K562 (cell line): ENCODE measurements at regions not wholly inside any gene's neighbourhood (a gene's known extent, or its start where the extent isn't known, plus 50 kb on each side); places are given as distances from the start of the nearest gene placed in this dataset.

Source experiments
- ATAC-seq: fragments of 200-7000 bp; cut with Tn5 transposase; 3 replicates; pipeline ENCODE4 v1.9.1; 2020; ENCODE audit warnings: moderate library complexity
- BruUV-seq: library from RNA; stranded (reverse); fragments of 400-500 nt; replicated peaks from 2 replicates; lab custom pipeline; 2021; lab: Mats Ljungman, UMichigan
- CTCF ChIA-PET: fragments of 300-600 bp; formaldehyde crosslinking; extraction: SDS; loops from one replicate; lab custom pipeline; 2021; ENCODE audit warnings: low intra/inter-chr PET ratio; lab: Yijun Ruan, JAX
- POLR2A ChIA-PET: fragments of 300-600, 350-650 bp; sonication (Branson Sonifier 250); formaldehyde crosslinking; extraction: SDS; loops from one replicate; lab custom pipeline; 2021; ENCODE audit warnings: antibody characterized with exemption, inconsistent platforms; lab: Yijun Ruan, JAX
- DNase-seq, 4 experiments: peaks; one replicate each; pipeline versions ENCODE4 v3.0.0 to v3.0.0-alpha.2; 2011 to 2018; ENCODE audit warnings: low spot score in 3 of 4, mixed read lengths in 3 of 4; ENCODE audit errors: extremely low read depth in 1 of 4
- FAIRE-seq: peaks from 2 replicates; lab custom pipeline; 2011; peaks lifted over from hg19 to GRCh38; lab: Jason Lieb, UNC
- H2AFZ ChIP-seq: 2 replicates; pipeline ENCODE4 v1.6.0; 2011; ENCODE audit warnings: low read depth, low read length, control low read depth, inconsistent platforms
- H3K27ac ChIP-seq: fragments of 200-600 bp; 3 replicates; pipeline ENCODE4 v1.8.0; 2011; ENCODE audit warnings: low read depth, mild to moderate bottlenecking, control low read depth, inconsistent platforms, low read length, moderate library complexity, mixed read lengths; ENCODE audit errors: extremely low read depth
- H3K27me3 ChIP-seq, 2 experiments: fragments of 300-600 bp in 1 of 2; 2 replicates in 1 of 2; 3 replicates in 1 of 2; pipeline versions ENCODE4 v1.6.0 to v1.8.0; 2011; ENCODE audit warnings: inconsistent platforms in 2 of 2, low read length in 2 of 2, mild to moderate bottlenecking in 1 of 2, mixed read lengths in 1 of 2, moderate library complexity in 1 of 2; ENCODE audit not compliant: control insufficient read depth in 2 of 2, insufficient read depth in 2 of 2
- H3K36me3 ChIP-seq: fragments of 300-600 bp; 3 replicates; pipeline ENCODE4 v1.8.0; 2011; ENCODE audit warnings: mild to moderate bottlenecking, low read length, inconsistent platforms; ENCODE audit not compliant: control insufficient read depth, insufficient read depth
- H3K4me1 ChIP-seq, 2 experiments: fragments of 200-600 bp in 1 of 2; replicated peaks in 1 of 2; 2 replicates in 1 of 2; 3 replicates in 1 of 2; pipeline versions ENCODE4 v1.5.1 to v1.8.0; 2011; ENCODE audit warnings: inconsistent platforms in 2 of 2, low read length in 2 of 2, mild to moderate bottlenecking in 1 of 2, mixed read lengths in 1 of 2, moderate library complexity in 1 of 2; ENCODE audit not compliant: control insufficient read depth in 2 of 2, insufficient read depth in 2 of 2
- H3K4me2 ChIP-seq: 2 replicates; pipeline ENCODE4 v1.6.1; 2011; ENCODE audit warnings: low read length, control low read depth, inconsistent platforms, mixed read lengths; ENCODE audit not compliant: insufficient read depth
- H3K4me3 ChIP-seq: fragments of 200-600 bp; sonication (generic), shearing (Covaris generic); 2 replicates; pipeline ENCODE4 v1.5.1; 2016; ENCODE audit warnings: control low read depth, inconsistent platforms
- H3K79me2 ChIP-seq: fragments of 200-600 bp; 3 replicates; pipeline ENCODE4 v1.8.0; 2011; ENCODE audit warnings: low read length, inconsistent platforms; ENCODE audit not compliant: control insufficient read depth, insufficient read depth
- H3K9ac ChIP-seq, 2 experiments: 2 replicates each; pipeline versions ENCODE4 v1.6.0 to v1.6.1; 2011; ENCODE audit warnings: low read depth in 2 of 2, low read length in 2 of 2, control low read depth in 1 of 2, inconsistent platforms in 1 of 2, mild to moderate bottlenecking in 1 of 2, mixed read lengths in 1 of 2; ENCODE audit not compliant: insufficient read depth in 1 of 2
- H3K9me1 ChIP-seq: one replicate; pipeline ENCODE4 v1.6.0; 2011; ENCODE audit warnings: inconsistent platforms, mild to moderate bottlenecking, low read length, moderate library complexity; ENCODE audit not compliant: control insufficient read depth, insufficient read depth
- H3K9me3 ChIP-seq: replicated peaks from 2 replicates; pipeline ENCODE4 v1.5.1; 2011; ENCODE audit warnings: low read depth, low read length, inconsistent platforms; ENCODE audit not compliant: control insufficient read depth, insufficient read depth
- H4K20me1 ChIP-seq: replicated peaks from 2 replicates; pipeline ENCODE4 v1.6.1; 2011; ENCODE audit warnings: low read length, inconsistent platforms, mixed read lengths; ENCODE audit not compliant: control insufficient read depth, insufficient read depth
- BDP1 ChIP-seq: IDR thresholded peaks from 3 replicates; pipeline ENCODE4 v1.6.1; 2011; ENCODE audit not compliant: insufficient read length, insufficient read depth
- MED1 ChIP-seq: sonication (generic); formaldehyde crosslinking; IDR thresholded peaks from 2 replicates; pipeline ENCODE4 v1.8.1; 2023; ENCODE audit warnings: missing genetic modification reagents, borderline replicate concordance
- SREBF2 ChIP-seq: sonication (generic); formaldehyde crosslinking; IDR thresholded peaks from 2 replicates; pipeline ENCODE4 v1.4.0; 2020; ENCODE audit warnings: mild to moderate bottlenecking, missing genetic modification reagents
- SRSF9 ChIP-seq: fragments of 200-400 bp; formaldehyde crosslinking; IDR thresholded peaks from 2 replicates; pipeline ENCODE4 v1.6.1; 2017; ENCODE audit warnings: low read depth, low read length, borderline replicate concordance
- TSC22D4 ChIP-seq: fragments of 450-650 bp; IDR thresholded peaks from 2 replicates; pipeline ENCODE4 v1.6.1; 2016; ENCODE audit warnings: missing genetic modification characterization, missing biosample characterization, control low read depth
- YY1 ChIP-seq, 3 experiments: IDR thresholded peaks; 2 replicates each; pipeline ENCODE4 v1.6.1; 2011; ENCODE audit warnings: low read length in 2 of 3, mild to moderate bottlenecking in 2 of 3, moderate library complexity in 2 of 3, borderline replicate concordance in 1 of 3, control low read depth in 1 of 3, low read depth in 1 of 3; ENCODE audit not compliant: insufficient read depth in 3 of 3, insufficient replicate concordance in 2 of 3, control insufficient read depth in 1 of 3, insufficient read length in 1 of 3; ENCODE audit errors: extremely low read depth in 1 of 3
- ZNF57 ChIP-seq: fragments of 450-650 bp; formaldehyde crosslinking; IDR thresholded peaks from 2 replicates; pipeline ENCODE4 v1.4.0; 2020; ENCODE audit warnings: mild to moderate bottlenecking, moderate library complexity
- ZNF584 ChIP-seq: fragments of 200-800 bp; sonication (Bioruptor generic); IDR thresholded peaks from 2 replicates; pipeline ENCODE4 v1.6.1; 2016; ENCODE audit warnings: low read depth, mild to moderate bottlenecking, missing genetic modification characterization, missing compliant biosample characterization
- WGBS: fragments of 100-300 bp; shearing (Covaris generic); methylation state at CpG from one replicate; pipeline ENCODE4 v1.1.6; 2016; ENCODE audit warnings: low coverage, mixed read lengths; ENCODE audit not compliant: insufficient coverage; ENCODE audit errors: missing lambda C conversion rate; 5-methylcytosine and 5-hydroxymethylcytosine counted together
- in situ Hi-C: fragments of 300-500 bp; cut with MboI; formaldehyde crosslinking; loops from 4 replicates; pipeline ENCODE4 v1.15.0; 2018; ENCODE audit warnings: inconsistent platforms, mixed read lengths
- intact Hi-C: fragments of 100-400 bp; cut with micrococcal nuclease; formaldehyde crosslinking; loops from 2 replicates; pipeline ENCODE4 v1.14.2; 2022
- TF ChIP-seq, protein P1 (sequence below): sonication (generic); formaldehyde crosslinking; IDR thresholded peaks from 2 replicates; pipeline ENCODE4 v1.8.1; 2023; ENCODE audit warnings: mild to moderate bottlenecking, missing genetic modification reagents
- TF ChIP-seq, protein P2 (sequence below): fragments of 450-650 bp; formaldehyde crosslinking; IDR thresholded peaks from 2 replicates; pipeline ENCODE4 v1.4.0; 2020; ENCODE audit warnings: mild to moderate bottlenecking
- TF ChIP-seq, protein P3 (sequence below): fragments of 450-650 bp; IDR thresholded peaks from 2 replicates; pipeline ENCODE4 v1.6.1; 2017; ENCODE audit warnings: antibody characterized with exemption
- TF ChIP-seq, protein P4 (sequence below), 3 experiments: IDR thresholded peaks in 2 of 3; conservative IDR thresholded peaks in 1 of 3; 2 replicates each; pipeline ENCODE4 v1.5.1; 2011 to 2012; ENCODE audit warnings: low read length in 3 of 3, mild to moderate bottlenecking in 3 of 3, control low read depth in 2 of 3, improper control_type of control experiment in 1 of 3, inconsistent platforms in 1 of 3, low read depth in 1 of 3, mixed read lengths in 1 of 3, moderate library complexity in 1 of 3; ENCODE audit not compliant: insufficient read depth in 2 of 3
- TF ChIP-seq, protein P5 (sequence below), 2 experiments: IDR thresholded peaks in 1 of 2; conservative IDR thresholded peaks in 1 of 2; 2 replicates each; pipeline ENCODE4 v1.6.1; 2016; ENCODE audit warnings: low read depth in 2 of 2, mild to moderate bottlenecking in 1 of 2, missing compliant biosample characterization in 1 of 2, missing genetic modification characterization in 1 of 2, moderate library complexity in 1 of 2

DNA sequence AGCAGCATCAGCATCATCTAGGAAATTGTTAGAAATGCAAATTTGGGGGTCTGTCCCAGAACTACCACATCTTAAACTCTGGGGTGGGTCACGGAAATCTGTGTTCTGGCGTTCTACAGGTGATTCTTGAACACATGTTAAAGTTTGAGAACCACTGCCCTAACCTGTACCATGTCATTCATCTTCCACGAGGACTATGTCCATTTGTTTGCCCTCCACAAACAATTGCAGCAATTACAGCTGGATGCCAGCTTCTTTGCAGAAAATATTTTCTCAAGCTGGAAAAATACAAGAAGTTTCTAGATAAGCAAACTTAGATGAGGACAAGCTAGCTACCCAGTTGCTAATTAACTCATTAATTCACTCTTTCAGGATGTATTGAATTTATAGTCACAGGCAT, 54.1 kb downstream of the MAFB start:
- intact Hi-C loops, result no loop called here
- DNase-seq, result no peak
- H4K20me1 ChIP-seq, result no peaks in the 10 kb centered on the region
- POLR2A ChIA-PET, result no interaction called here
- H3K4me1 ChIP-seq, result no peaks in the 10 kb centered on the region
- no TSS peak for BruUV-seq
- H3K9me1 ChIP-seq, result no peaks in the 10 kb centered on the region
- H3K27me3 ChIP-seq, result no peaks in the 10 kb centered on the region
- FAIRE-seq, result no peak
- 2% methylated on average over 3 of the region's 3 CpGs for WGBS
- CTCF ChIA-PET, result no interaction called here
- no peak overlapping the region for H2AFZ ChIP-seq
- H3K4me2 ChIP-seq, result no peak overlapping the region
- no peaks in the 10 kb centered on the region for H3K36me3 ChIP-seq
- no peak overlapping the region for H3K4me3 ChIP-seq
- in situ Hi-C loops, result no loop called here
- no peaks in the 10 kb centered on the region for H3K79me2 ChIP-seq
- no peak for ATAC-seq
- H3K27ac ChIP-seq, result no peak overlapping the region
- no peaks in the 10 kb centered on the region for H3K9me3 ChIP-seq
- H3K9ac ChIP-seq, result no peak overlapping the region
- TF ChIP-seq ZNF57 (CRISPR knock-in tag) (no peak), MED1 (CRISPR knock-in tag) (no peak), BDP1 (no peak), SRSF9 (no peak), YY1 (IDR thresholded peaks at IDR 0.05; ENCODE audit: borderline replicate concordance in 1 of 3, control insufficient read depth in 1 of 3, extremely low read depth in 1 of 3, insufficient read depth in 3 of 3, insufficient read length in 1 of 3, insufficient replicate concordance in 2 of 3, low read depth in 1 of 3, low read length in 2 of 3) (no peak), TSC22D4 (tag) (no peak), SREBF2 (CRISPR knock-in tag) (no peak), ZNF584 (no peak)
- TF ChIP-seq, protein P1, sequence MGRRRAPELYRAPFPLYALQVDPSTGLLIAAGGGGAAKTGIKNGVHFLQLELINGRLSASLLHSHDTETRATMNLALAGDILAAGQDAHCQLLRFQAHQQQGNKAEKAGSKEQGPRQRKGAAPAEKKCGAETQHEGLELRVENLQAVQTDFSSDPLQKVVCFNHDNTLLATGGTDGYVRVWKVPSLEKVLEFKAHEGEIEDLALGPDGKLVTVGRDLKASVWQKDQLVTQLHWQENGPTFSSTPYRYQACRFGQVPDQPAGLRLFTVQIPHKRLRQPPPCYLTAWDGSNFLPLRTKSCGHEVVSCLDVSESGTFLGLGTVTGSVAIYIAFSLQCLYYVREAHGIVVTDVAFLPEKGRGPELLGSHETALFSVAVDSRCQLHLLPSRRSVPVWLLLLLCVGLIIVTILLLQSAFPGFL, result no peak
- TF ChIP-seq, protein P2, sequence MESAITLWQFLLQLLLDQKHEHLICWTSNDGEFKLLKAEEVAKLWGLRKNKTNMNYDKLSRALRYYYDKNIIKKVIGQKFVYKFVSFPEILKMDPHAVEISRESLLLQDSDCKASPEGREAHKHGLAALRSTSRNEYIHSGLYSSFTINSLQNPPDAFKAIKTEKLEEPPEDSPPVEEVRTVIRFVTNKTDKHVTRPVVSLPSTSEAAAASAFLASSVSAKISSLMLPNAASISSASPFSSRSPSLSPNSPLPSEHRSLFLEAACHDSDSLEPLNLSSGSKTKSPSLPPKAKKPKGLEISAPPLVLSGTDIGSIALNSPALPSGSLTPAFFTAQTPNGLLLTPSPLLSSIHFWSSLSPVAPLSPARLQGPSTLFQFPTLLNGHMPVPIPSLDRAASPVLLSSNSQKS (CRISPR knock-in tag), result no peak
- TF ChIP-seq, protein P3, sequence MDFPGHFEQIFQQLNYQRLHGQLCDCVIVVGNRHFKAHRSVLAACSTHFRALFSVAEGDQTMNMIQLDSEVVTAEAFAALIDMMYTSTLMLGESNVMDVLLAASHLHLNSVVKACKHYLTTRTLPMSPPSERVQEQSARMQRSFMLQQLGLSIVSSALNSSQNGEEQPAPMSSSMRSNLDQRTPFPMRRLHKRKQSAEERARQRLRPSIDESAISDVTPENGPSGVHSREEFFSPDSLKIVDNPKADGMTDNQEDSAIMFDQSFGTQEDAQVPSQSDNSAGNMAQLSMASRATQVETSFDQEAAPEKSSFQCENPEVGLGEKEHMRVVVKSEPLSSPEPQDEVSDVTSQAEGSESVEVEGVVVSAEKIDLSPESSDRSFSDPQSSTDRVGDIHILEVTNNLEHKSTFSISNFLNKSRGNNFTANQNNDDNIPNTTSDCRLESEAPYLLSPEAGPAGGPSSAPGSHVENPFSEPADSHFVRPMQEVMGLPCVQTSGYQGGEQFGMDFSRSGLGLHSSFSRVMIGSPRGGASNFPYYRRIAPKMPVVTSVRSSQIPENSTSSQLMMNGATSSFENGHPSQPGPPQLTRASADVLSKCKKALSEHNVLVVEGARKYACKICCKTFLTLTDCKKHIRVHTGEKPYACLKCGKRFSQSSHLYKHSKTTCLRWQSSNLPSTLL, result no peak
- TF ChIP-seq, protein P4, sequence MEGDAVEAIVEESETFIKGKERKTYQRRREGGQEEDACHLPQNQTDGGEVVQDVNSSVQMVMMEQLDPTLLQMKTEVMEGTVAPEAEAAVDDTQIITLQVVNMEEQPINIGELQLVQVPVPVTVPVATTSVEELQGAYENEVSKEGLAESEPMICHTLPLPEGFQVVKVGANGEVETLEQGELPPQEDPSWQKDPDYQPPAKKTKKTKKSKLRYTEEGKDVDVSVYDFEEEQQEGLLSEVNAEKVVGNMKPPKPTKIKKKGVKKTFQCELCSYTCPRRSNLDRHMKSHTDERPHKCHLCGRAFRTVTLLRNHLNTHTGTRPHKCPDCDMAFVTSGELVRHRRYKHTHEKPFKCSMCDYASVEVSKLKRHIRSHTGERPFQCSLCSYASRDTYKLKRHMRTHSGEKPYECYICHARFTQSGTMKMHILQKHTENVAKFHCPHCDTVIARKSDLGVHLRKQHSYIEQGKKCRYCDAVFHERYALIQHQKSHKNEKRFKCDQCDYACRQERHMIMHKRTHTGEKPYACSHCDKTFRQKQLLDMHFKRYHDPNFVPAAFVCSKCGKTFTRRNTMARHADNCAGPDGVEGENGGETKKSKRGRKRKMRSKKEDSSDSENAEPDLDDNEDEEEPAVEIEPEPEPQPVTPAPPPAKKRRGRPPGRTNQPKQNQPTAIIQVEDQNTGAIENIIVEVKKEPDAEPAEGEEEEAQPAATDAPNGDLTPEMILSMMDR (IDR thresholded peaks at IDR 0.05 in 2 of 3, conservative IDR thresholded peaks at IDR 0.05 in 1 of 3; ENCODE audit: insufficient read depth in 2 of 3, low read depth in 1 of 3, low read length in 3 of 3), result no peak
- TF ChIP-seq, protein P5, sequence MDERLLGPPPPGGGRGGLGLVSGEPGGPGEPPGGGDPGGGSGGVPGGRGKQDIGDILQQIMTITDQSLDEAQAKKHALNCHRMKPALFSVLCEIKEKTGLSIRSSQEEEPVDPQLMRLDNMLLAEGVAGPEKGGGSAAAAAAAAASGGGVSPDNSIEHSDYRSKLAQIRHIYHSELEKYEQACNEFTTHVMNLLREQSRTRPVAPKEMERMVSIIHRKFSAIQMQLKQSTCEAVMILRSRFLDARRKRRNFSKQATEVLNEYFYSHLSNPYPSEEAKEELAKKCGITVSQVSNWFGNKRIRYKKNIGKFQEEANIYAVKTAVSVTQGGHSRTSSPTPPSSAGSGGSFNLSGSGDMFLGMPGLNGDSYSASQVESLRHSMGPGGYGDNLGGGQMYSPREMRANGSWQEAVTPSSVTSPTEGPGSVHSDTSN (CRISPR knock-in tag; IDR thresholded peaks at IDR 0.05; ENCODE audit: low read depth), result no peak
- TF ChIP-seq, protein P5 (tag; conservative IDR thresholded peaks at IDR 0.05; ENCODE audit: low read depth), result no peak
